Kidney (tissue), 13 donors: ENCODE measurements at regions not wholly inside any gene's neighbourhood (a gene's known extent, or its start where the extent isn't known, plus 50 kb on each side); places are given as distances from the start of the nearest gene placed in this dataset.
"Not testable (repeated sequence)": the region's sequence is repeated elsewhere in the genome, so short reads cannot be mapped to it uniquely, and the experiment has no call there.

ENCODE experiments used
- DNase-seq, 5 donors: peaks; one replicate each; pipeline ENCODE4 v3.0.0-alpha.2; 2013 to 2020
- FAIRE-seq: peaks from 2 replicates; lab custom pipeline; 2012; peaks lifted over from hg19 to GRCh38; lab: Jason Lieb, UNC
- H3K27ac ChIP-seq, 2 donors: one replicate each; pipeline ENCODE4 v1.7.0; 2013; ENCODE audit warnings: low read depth in 2 of 2, low read length in 2 of 2, inconsistent platforms in 1 of 2
- H3K27me3 ChIP-seq: one replicate; pipeline ENCODE4 v1.7.1; 2013; ENCODE audit warnings: low read length, inconsistent platforms; ENCODE audit not compliant: control insufficient read depth, insufficient read depth
- H3K36me3 ChIP-seq, 3 donors: one replicate each; pipeline versions ENCODE4 v1.7.0 to v1.7.1; 2013; ENCODE audit warnings: low read length in 3 of 3, control low read depth in 1 of 3, inconsistent platforms in 1 of 3; ENCODE audit not compliant: insufficient read depth in 3 of 3, control insufficient read depth in 2 of 3
- H3K4me1 ChIP-seq, 3 donors: one replicate each; pipeline versions ENCODE4 v1.7.0 to v1.7.1; 2013; ENCODE audit warnings: low read length in 3 of 3, inconsistent platforms in 1 of 3, low read depth in 1 of 3; ENCODE audit not compliant: control insufficient read depth in 2 of 3, insufficient read depth in 2 of 3
- H3K4me3 ChIP-seq, 3 donors: one replicate each; pipeline versions ENCODE4 v1.7.0 to v1.8.1; 2013; ENCODE audit warnings: low read length in 3 of 3, control low read depth in 1 of 3, inconsistent platforms in 1 of 3
- H3K9ac ChIP-seq, 3 donors: one replicate each; pipeline versions ENCODE4 v1.7.0 to v1.7.1; 2013; ENCODE audit warnings: low read length in 3 of 3, control low read depth in 1 of 3, inconsistent platforms in 1 of 3
- H3K9me3 ChIP-seq, 3 donors: one replicate each; pipeline versions ENCODE4 v1.7.0 to v1.7.1; 2013; ENCODE audit warnings: low read length in 3 of 3, control low read depth in 1 of 3, inconsistent platforms in 1 of 3; ENCODE audit not compliant: control insufficient read depth in 2 of 3, insufficient read depth in 1 of 3
- CTCF ChIP-seq: IDR thresholded peaks from 3 replicates; pipeline ENCODE4 v1.5.1; 2012; ENCODE audit warnings: mild to moderate bottlenecking, moderate library complexity, borderline replicate concordance; ENCODE audit not compliant: insufficient read depth; ENCODE audit errors: extremely low read depth
- intact Hi-C: fragments of 100-400 bp; cut with DNase I; formaldehyde crosslinking; loops from one replicate; pipeline ENCODE4 v1.11.1; 2022
- donor health status: control.
- donor health status: control.
- donor health status: control.
- donor health status: control.
- donor health status: control.
- donor health status: DM: yes; HTN: yes; CAD: no.
- donor health status: Normal renal cell carcinoma (clear cell type).

DNA sequence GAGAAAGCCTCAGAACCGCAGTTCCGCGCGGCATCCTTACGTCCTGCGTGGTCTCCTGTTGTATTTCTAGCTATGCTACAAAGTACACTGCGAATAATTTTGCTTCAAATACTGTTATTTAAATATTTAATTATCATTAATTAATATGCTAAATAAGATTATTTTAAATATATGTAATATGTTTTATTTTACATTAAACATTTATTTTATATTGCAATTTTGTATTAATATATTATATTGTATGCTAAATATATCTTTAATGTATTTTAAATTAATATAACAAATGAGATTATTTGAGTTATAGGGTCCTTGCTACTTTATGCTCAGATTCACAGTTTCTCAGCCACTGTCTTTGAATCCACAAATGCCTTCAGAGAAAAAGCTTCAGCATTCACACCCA, 436.7 kb downstream of the BRD1 start:
- TF ChIP-seq CTCF, result no peak
- no peak overlapping the region for H3K9ac ChIP-seq

DNA sequence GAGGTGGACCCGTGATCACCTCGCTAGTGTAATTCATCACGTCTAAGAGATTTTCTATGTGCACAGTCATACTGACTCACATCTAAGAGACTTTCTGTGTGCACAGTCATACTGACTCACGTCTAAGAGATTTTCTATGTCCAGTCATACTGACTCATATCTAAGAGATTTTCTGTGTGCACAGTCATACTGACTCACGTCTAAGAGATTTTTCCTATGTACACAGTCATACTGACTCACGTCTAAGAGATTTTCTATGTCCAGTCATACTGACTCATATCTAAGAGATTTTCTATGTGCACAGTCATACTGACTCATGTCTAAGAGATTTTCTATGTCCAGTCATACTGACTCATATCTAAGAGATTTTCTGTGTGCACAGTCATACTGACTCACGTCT, 443.8 kb downstream of the BRD1 start:
- H3K36me3 ChIP-seq, H3K9me3 ChIP-seq, H3K27me3 ChIP-seq, H3K4me1 ChIP-seq, intact Hi-C loops, FAIRE-seq, H3K4me3 ChIP-seq, H3K27ac ChIP-seq, H3K9ac ChIP-seq, DNase-seq: not testable (repeated sequence)

More for the DNA sequence above, 436.7 kb downstream of the BRD1 start:
- no peaks in the 10 kb centered on the region for H3K27me3 ChIP-seq
- intact Hi-C loops, result no loop called here
- DNase-seq, result no peak
- no peak overlapping the region for H3K27ac ChIP-seq
- H3K4me1 ChIP-seq, result no peaks in the 10 kb centered on the region
- H3K9me3 ChIP-seq, result no peaks in the 10 kb centered on the region
- no peak overlapping the region for H3K4me3 ChIP-seq
- peak; percentile 13 for FAIRE-seq
- H3K36me3 ChIP-seq, result no peaks in the 10 kb centered on the region

- no peak for TF ChIP-seq CTCF
- Histone ChIP-seq H3K27me3 (no peaks in the 10 kb centered on the region), H3K4me1 (no peaks in the 10 kb centered on the region), H3K4me3 (no peak overlapping the region), H3K9ac (no peak overlapping the region), H3K9me3 (no peaks in the 10 kb centered on the region), H3K27ac (no peak overlapping the region), H3K36me3 (no peaks in the 10 kb centered on the region)
- FAIRE-seq (no peak), DNase-seq (no peak)
- intact Hi-C loops, result no loop called here
These were observed 445.3 kb downstream of the BRD1 start for GRCh38 chr22:49382451-49382735.

DNA sequence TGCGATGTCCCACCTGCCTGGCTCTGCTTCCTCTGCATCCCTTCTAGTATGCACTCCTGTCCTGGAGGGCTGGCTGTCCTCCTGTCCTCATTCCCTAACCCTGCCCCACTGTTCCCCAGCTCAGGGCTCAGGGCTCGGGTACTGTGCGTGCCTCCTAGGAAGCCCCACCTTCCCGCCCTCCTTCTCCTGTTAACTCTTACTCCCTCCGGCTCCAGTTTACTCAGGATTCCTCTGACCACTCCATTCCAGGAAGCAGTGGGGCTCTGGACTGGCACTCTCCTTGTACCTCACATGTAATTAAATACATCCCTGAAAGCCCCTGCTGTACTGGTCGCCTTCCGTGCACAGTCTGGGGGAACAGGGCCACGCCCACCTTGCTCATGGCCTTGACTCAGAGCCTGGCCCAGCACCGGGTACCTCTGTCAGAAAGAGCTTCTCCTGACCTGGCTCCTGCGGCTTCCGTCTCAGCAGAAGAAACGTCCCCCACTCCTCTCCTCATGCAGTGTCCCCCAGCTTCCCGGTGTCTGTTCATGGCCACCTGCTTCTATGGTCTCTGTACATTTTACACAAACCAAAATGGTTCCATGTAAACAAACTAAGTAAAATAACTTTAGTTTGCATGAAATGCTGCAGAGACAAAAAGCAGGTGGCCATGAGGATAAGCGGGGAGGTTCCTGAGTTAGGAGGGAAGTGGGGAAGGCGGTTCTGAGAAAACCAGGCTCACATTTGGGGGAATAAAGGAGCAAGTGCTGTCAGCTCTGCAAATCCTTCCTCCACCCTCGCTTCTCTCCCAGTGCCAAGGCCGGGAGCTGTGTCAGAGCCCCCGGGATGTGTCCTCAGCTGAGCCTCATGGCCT, 445.9 kb downstream of the BRD1 start:
- intact Hi-C loops, result no loop called here
- Histone ChIP-seq H3K9ac (no peak overlapping the region), H3K27ac (no peak overlapping the region), H3K36me3 (no peaks in the 10 kb centered on the region), H3K27me3 (no peaks in the 10 kb centered on the region), H3K9me3 (no peaks in the 10 kb centered on the region), H3K4me3 (no peak overlapping the region), H3K4me1 (no peaks in the 10 kb centered on the region)
- DNase-seq (peak in 2 of 5 donors; percentile 23 to 43), FAIRE-seq (no peak)
- TF ChIP-seq CTCF, result no peak
